ENCODE measurements at regions not wholly inside any gene's neighbourhood (a gene's known extent, or its start where the extent isn't known, plus 50 kb on each side); places are given as distances from the start of the nearest gene placed in this dataset.

- TF ChIP-seq ZBTB10 (tag by site-specific recombination; IDR thresholded peaks at IDR 0.05): no peak
- TF ChIP-seq, protein P1, sequence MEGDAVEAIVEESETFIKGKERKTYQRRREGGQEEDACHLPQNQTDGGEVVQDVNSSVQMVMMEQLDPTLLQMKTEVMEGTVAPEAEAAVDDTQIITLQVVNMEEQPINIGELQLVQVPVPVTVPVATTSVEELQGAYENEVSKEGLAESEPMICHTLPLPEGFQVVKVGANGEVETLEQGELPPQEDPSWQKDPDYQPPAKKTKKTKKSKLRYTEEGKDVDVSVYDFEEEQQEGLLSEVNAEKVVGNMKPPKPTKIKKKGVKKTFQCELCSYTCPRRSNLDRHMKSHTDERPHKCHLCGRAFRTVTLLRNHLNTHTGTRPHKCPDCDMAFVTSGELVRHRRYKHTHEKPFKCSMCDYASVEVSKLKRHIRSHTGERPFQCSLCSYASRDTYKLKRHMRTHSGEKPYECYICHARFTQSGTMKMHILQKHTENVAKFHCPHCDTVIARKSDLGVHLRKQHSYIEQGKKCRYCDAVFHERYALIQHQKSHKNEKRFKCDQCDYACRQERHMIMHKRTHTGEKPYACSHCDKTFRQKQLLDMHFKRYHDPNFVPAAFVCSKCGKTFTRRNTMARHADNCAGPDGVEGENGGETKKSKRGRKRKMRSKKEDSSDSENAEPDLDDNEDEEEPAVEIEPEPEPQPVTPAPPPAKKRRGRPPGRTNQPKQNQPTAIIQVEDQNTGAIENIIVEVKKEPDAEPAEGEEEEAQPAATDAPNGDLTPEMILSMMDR (tag by site-specific recombination; IDR thresholded peaks at IDR 0.05): no peak
- TF ChIP-seq ZNF837 (tag by site-specific recombination; IDR thresholded peaks at IDR 0.05): no peak
- no peak for TF ChIP-seq ZNF280C (tag by site-specific recombination; IDR thresholded peaks at IDR 0.05)
- TF ChIP-seq REPIN1 (tag by site-specific recombination; IDR thresholded peaks at IDR 0.05; ENCODE audit: low read depth): no peak
- no peak for TF ChIP-seq PRDM2 (tag by site-specific recombination; IDR thresholded peaks at IDR 0.05; ENCODE audit: borderline replicate concordance)
- TF ChIP-seq ZNF362 (tag by site-specific recombination; IDR thresholded peaks at IDR 0.05): no peak
- TF ChIP-seq ZNF121 (tag by site-specific recombination; IDR thresholded peaks at IDR 0.05): no peak
- TF ChIP-seq, protein P2, sequence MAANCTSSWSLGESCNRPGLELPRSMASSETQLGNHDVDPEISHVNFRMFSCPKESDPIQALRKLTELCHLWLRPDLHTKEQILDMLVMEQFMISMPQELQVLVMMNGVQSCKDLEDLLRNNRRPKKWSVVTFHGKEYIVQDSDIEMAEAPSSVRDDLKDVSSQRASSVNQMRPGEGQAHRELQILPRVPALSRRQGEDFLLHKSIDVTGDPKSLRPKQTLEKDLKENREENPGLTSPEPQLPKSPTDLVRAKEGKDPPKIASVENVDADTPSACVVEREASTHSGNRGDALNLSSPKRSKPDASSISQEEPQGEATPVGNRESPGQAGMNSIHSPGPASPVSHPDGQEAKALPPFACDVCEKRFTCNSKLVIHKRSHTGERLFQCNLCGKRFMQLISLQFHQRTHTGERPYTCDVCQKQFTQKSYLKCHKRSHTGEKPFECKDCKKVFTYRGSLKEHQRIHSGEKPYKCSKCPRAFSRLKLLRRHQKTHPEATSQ (tag by site-specific recombination; IDR thresholded peaks at IDR 0.05): no peak
- no peak for TF ChIP-seq ZNF324 (tag by site-specific recombination; IDR thresholded peaks at IDR 0.05)
- TF ChIP-seq ZNF624 (tag by site-specific recombination; IDR thresholded peaks at IDR 0.05): no peak
Observed at GRCh38 chr13:105607426-105607825, 928.0 kb downstream of the EFNB2 start.
